ENCODE measurements at regions not wholly inside any gene's neighbourhood (a gene's known extent, or its start where the extent isn't known, plus 50 kb on each side); places are given as distances from the start of the nearest gene placed in this dataset.

GRCh38 chr20:24378661-24379483, 90.6 kb upstream of the SYNDIG1 start:
- no peak for DNase-seq (ENCODE audit: low read depth in 3 of 3, low spot score in 1 of 3)

GRCh38 chr20:24376311-24377099, 92.9 kb upstream of the SYNDIG1 start:
- no peak for DNase-seq (ENCODE audit: low read depth in 3 of 3, low spot score in 1 of 3)

- DNase-seq (ENCODE audit: low read depth in 3 of 3, low spot score in 1 of 3): no peak
Observed at GRCh38 chr20:24373372-24373771, 96.1 kb upstream of the SYNDIG1 start.

GRCh38 chr20:24370911-24371695, 98.3 kb upstream of the SYNDIG1 start:
- DNase-seq (ENCODE audit: low read depth in 3 of 3, low spot score in 1 of 3): no peak

- no peak for DNase-seq (ENCODE audit: low read depth in 3 of 3, low spot score in 1 of 3)
Observed at GRCh38 chr20:24370249-24370648, 99.2 kb upstream of the SYNDIG1 start.

- DNase-seq (ENCODE audit: low read depth in 3 of 3, low spot score in 1 of 3): no peak
Observed at GRCh38 chr20:24368253-24368652, 101.2 kb upstream of the SYNDIG1 start.

GRCh38 chr20:24366336-24367004, 103.0 kb upstream of the SYNDIG1 start:
- DNase-seq (ENCODE audit: low read depth in 3 of 3, low spot score in 1 of 3): no peak

GRCh38 chr20:24365670-24366069, 103.8 kb upstream of the SYNDIG1 start:
- DNase-seq (ENCODE audit: low read depth in 3 of 3, low spot score in 1 of 3): no peak

- no peak for DNase-seq (ENCODE audit: low read depth in 3 of 3, low spot score in 1 of 3)
Observed at GRCh38 chr20:24364482-24364881, 104.9 kb upstream of the SYNDIG1 start.

- no peak for DNase-seq (ENCODE audit: low read depth in 3 of 3, low spot score in 1 of 3)
Observed at GRCh38 chr20:24363031-24363430, 106.4 kb upstream of the SYNDIG1 start.

- DNase-seq (ENCODE audit: low read depth in 3 of 3, low spot score in 1 of 3): no peak
Observed at GRCh38 chr20:24362080-24362479, 107.3 kb upstream of the SYNDIG1 start.

- no peak for DNase-seq (ENCODE audit: low read depth in 3 of 3, low spot score in 1 of 3)
Observed at GRCh38 chr20:24361541-24361940, 107.9 kb upstream of the SYNDIG1 start.

GRCh38 chr20:24360531-24360930, 108.9 kb upstream of the SYNDIG1 start:
- DNase-seq (ENCODE audit: low read depth in 3 of 3, low spot score in 1 of 3): no peak

GRCh38 chr20:24359321-24360027, 110.0 kb upstream of the SYNDIG1 start:
- no peak for DNase-seq (ENCODE audit: low read depth in 3 of 3, low spot score in 1 of 3)

- DNase-seq (ENCODE audit: low read depth in 3 of 3, low spot score in 1 of 3): no peak
Observed at GRCh38 chr20:24357931-24358330, 111.5 kb upstream of the SYNDIG1 start.

- no peak for DNase-seq (ENCODE audit: low read depth in 3 of 3, low spot score in 1 of 3)
Observed at GRCh38 chr20:24357177-24357576, 112.3 kb upstream of the SYNDIG1 start.

- no peak for DNase-seq (ENCODE audit: low read depth in 3 of 3, low spot score in 1 of 3)
Observed at GRCh38 chr20:24353135-24353690, 116.2 kb upstream of the SYNDIG1 start.

- no peak for DNase-seq (ENCODE audit: low read depth in 3 of 3, low spot score in 1 of 3)
Observed at GRCh38 chr20:24350923-24351368, 118.5 kb upstream of the SYNDIG1 start.

GRCh38 chr20:24341781-24342180, 127.6 kb upstream of the SYNDIG1 start:
- no peak for DNase-seq (ENCODE audit: low read depth in 3 of 3, low spot score in 1 of 3)

GRCh38 chr20:24340933-24341332, 128.5 kb upstream of the SYNDIG1 start:
- no peak for DNase-seq (ENCODE audit: low read depth in 3 of 3, low spot score in 1 of 3)
